ENCODE measurements at regions not wholly inside any gene's neighbourhood (a gene's known extent, or its start where the extent isn't known, plus 50 kb on each side); places are given as distances from the start of the nearest gene placed in this dataset.

- H3K4me3 ChIP-seq (ENCODE audit: low read depth, low read length), result no peak overlapping the region
- DNase-seq (ENCODE audit: low read depth), result peak; percentile 35
- TF ChIP-seq CTCF (IDR thresholded peaks at IDR 0.05; ENCODE audit: control insufficient read depth, extremely low read depth, insufficient read depth), result no peak
These were observed 290.9 kb upstream of the TSHZ2 start for GRCh38 chr20:52681288-52681687.

- TF ChIP-seq CTCF (IDR thresholded peaks at IDR 0.05; ENCODE audit: control insufficient read depth, extremely low read depth, insufficient read depth), result no peak
- DNase-seq (ENCODE audit: low read depth), result no peak
- H3K4me3 ChIP-seq (ENCODE audit: low read depth, low read length), result no peak overlapping the region
These were observed 294.9 kb upstream of the TSHZ2 start for GRCh38 chr20:52677216-52677615.

GRCh38 chr20:52676283-52676995 is 295.7 kb upstream of the TSHZ2 start:
- TF ChIP-seq CTCF (IDR thresholded peaks at IDR 0.05; ENCODE audit: control insufficient read depth, extremely low read depth, insufficient read depth), result no peak
- DNase-seq (ENCODE audit: low read depth), result no peak
- H3K4me3 ChIP-seq (ENCODE audit: low read depth, low read length), result no peak overlapping the region

- TF ChIP-seq CTCF (IDR thresholded peaks at IDR 0.05; ENCODE audit: control insufficient read depth, extremely low read depth, insufficient read depth), result no peak
- DNase-seq (ENCODE audit: low read depth), result no peak
- no peak overlapping the region for H3K4me3 ChIP-seq (ENCODE audit: low read depth, low read length)
These were observed 296.8 kb upstream of the TSHZ2 start for GRCh38 chr20:52675375-52675774.

GRCh38 chr20:52668626-52669025 is 303.5 kb upstream of the TSHZ2 start:
- no peak overlapping the region for H3K4me3 ChIP-seq (ENCODE audit: low read depth, low read length)
- no peak for TF ChIP-seq CTCF (IDR thresholded peaks at IDR 0.05; ENCODE audit: control insufficient read depth, extremely low read depth, insufficient read depth)
- DNase-seq (ENCODE audit: low read depth), result no peak

- no peak for DNase-seq (ENCODE audit: low read depth)
- H3K4me3 ChIP-seq (ENCODE audit: low read depth, low read length), result no peak overlapping the region
- no peak for TF ChIP-seq CTCF (IDR thresholded peaks at IDR 0.05; ENCODE audit: control insufficient read depth, extremely low read depth, insufficient read depth)
These were observed 304.8 kb upstream of the TSHZ2 start for GRCh38 chr20:52667358-52667757.

GRCh38 chr20:52665441-52665840 is 306.7 kb upstream of the TSHZ2 start:
- no peak for DNase-seq (ENCODE audit: low read depth)
- TF ChIP-seq CTCF (IDR thresholded peaks at IDR 0.05; ENCODE audit: control insufficient read depth, extremely low read depth, insufficient read depth), result no peak
- H3K4me3 ChIP-seq (ENCODE audit: low read depth, low read length), result no peak overlapping the region

Data from LNCaP clone FGC (cell line).